ENCODE measurements at regions not wholly inside any gene's neighbourhood (a gene's known extent, or its start where the extent isn't known, plus 50 kb on each side); places are given as distances from the start of the nearest gene placed in this dataset.
"Not testable (repeated sequence)": the region's sequence is repeated elsewhere in the genome, so short reads cannot be mapped to it uniquely, and the experiment has no call there.

GRCh38 chr6:140269591-140270165, 895.2 kb upstream of the CITED2 start:
- H3K27ac ChIP-seq = no peak overlapping the region
- TF ChIP-seq, protein P1, sequence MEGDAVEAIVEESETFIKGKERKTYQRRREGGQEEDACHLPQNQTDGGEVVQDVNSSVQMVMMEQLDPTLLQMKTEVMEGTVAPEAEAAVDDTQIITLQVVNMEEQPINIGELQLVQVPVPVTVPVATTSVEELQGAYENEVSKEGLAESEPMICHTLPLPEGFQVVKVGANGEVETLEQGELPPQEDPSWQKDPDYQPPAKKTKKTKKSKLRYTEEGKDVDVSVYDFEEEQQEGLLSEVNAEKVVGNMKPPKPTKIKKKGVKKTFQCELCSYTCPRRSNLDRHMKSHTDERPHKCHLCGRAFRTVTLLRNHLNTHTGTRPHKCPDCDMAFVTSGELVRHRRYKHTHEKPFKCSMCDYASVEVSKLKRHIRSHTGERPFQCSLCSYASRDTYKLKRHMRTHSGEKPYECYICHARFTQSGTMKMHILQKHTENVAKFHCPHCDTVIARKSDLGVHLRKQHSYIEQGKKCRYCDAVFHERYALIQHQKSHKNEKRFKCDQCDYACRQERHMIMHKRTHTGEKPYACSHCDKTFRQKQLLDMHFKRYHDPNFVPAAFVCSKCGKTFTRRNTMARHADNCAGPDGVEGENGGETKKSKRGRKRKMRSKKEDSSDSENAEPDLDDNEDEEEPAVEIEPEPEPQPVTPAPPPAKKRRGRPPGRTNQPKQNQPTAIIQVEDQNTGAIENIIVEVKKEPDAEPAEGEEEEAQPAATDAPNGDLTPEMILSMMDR (IDR thresholded peaks at IDR 0.05) = no peak
- TF ChIP-seq ZFX (IDR thresholded peaks at IDR 0.05; ENCODE audit: borderline replicate concordance) = no peak

GRCh38 chr6:140264431-140264830, 890.0 kb upstream of the CITED2 start:
- H3K27ac ChIP-seq = no peak overlapping the region
- no peak for TF ChIP-seq ZFX (IDR thresholded peaks at IDR 0.05; ENCODE audit: borderline replicate concordance)
- TF ChIP-seq, protein P1 (IDR thresholded peaks at IDR 0.05) = no peak

GRCh38 chr6:140258302-140258701, 883.9 kb upstream of the CITED2 start:
- not testable (repeated sequence) for H3K27ac ChIP-seq

- TF ChIP-seq ZFX (IDR thresholded peaks at IDR 0.05; ENCODE audit: borderline replicate concordance) = no peak
- TF ChIP-seq, protein P1 (IDR thresholded peaks at IDR 0.05) = no peak
- no peak overlapping the region for H3K27ac ChIP-seq
Measured at GRCh38 chr6:140256248-140256647, 881.8 kb upstream of the CITED2 start.

- TF ChIP-seq, protein P1 (IDR thresholded peaks at IDR 0.05) = no peak
- no peak for TF ChIP-seq ZFX (IDR thresholded peaks at IDR 0.05; ENCODE audit: borderline replicate concordance)
- H3K27ac ChIP-seq = no peak overlapping the region
Measured at GRCh38 chr6:140253096-140253495, 878.6 kb upstream of the CITED2 start.

GRCh38 chr6:140252099-140252498, 877.7 kb upstream of the CITED2 start:
- no peak overlapping the region for H3K27ac ChIP-seq
- TF ChIP-seq, protein P1 (IDR thresholded peaks at IDR 0.05) = no peak
- no peak for TF ChIP-seq ZFX (IDR thresholded peaks at IDR 0.05; ENCODE audit: borderline replicate concordance)

DNA sequence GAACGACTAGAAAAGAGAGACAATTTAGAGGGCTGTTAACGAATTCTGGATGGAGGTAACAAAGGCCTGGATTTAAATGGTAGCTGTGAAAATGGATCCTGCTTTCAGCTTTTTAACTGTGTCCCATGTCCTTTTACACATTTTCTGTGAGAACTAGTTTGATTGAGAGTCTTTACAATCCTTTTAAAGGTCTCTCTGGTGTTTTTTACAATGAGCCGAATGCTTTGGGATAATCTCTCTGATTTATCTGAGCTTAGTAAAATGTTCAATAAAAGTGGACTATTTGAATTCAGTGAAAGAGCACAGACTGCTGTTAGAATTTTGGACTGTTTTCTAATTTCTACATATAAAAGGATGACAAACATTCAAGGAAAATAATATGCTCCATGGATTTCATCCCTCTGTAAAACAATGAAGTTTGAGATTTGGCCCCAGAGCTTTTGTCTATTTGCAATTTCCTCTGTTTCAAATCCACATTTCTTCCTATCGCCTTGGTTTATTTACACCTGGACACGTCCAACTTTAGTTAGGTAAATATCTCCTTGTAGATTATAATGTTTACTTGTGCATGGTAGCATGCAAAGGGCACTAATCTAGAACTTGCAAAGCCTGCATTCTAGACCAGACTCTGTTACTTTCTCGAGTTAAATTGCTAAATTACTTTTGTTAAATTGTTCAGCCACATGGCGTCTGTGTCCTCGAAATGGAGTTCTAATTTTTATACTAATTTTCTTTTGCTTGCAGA, 871.0 kb upstream of the CITED2 start:
- H3K27ac ChIP-seq = peak overlapping the region; percentile 63
- no peak for TF ChIP-seq ZFX (IDR thresholded peaks at IDR 0.05; ENCODE audit: borderline replicate concordance)
- TF ChIP-seq, protein P1 (IDR thresholded peaks at IDR 0.05) = no peak
